ENCODE measurements at regions not wholly inside any gene's neighbourhood (a gene's known extent, or its start where the extent isn't known, plus 50 kb on each side); places are given as distances from the start of the nearest gene placed in this dataset.

DNA sequence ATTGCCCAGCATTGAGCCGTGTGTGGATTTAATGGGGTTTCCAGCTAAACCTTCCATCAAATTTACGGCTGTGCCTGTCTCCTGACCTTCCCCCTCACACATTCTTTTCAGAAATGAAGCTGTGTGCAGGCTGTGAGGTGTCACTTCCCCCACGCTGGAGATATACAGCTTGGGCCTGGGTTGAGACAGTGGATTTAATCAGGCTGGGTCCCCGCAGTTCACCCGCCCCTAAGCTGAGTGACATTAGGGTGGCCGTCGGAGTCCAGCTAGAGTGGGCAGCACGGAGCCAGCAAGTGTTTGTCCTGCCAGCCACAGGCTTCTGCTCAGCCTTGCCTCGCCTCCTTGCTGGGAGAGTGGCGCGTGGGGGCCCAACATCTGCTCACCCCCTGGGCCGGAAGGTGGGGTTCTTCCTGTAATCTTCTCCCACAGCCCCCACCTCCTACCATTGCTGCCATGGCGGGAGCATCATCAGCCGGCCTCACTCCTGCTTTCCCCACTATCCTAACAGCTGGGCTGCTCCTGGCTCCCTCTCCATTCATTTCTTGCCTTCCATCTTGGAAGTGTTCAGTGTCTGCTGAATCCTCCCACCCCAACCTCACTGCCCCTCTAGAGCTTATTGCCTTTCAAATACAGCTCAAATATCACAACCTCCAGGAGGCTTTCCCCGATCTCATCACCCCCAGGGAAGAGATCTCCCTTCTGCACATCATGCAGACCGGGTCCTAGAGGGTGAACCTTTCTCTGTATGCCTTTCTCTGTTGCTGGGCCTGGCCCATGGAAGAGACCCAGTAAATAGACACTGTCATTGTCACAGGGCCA lies 149.0 kb downstream of the GLI2 start:
- Histone ChIP-seq H3K36me3 (no peaks in the 10 kb centered on the region), H3K4me3 (no peak overlapping the region), H3K9me3 (replicated peaks) (no peaks in the 10 kb centered on the region), H3K4me1 (peaks cover 8% of the 10 kb centered on the region), H3K27ac (replicated peaks) (no peak overlapping the region), H3K27me3 (ENCODE audit: low read depth) (peaks cover 18% of the 10 kb centered on the region)
- peak; percentile 9 for DNase-seq
- intact Hi-C loops (cut with micrococcal nuclease): no loop called here
- TF ChIP-seq, protein P1, sequence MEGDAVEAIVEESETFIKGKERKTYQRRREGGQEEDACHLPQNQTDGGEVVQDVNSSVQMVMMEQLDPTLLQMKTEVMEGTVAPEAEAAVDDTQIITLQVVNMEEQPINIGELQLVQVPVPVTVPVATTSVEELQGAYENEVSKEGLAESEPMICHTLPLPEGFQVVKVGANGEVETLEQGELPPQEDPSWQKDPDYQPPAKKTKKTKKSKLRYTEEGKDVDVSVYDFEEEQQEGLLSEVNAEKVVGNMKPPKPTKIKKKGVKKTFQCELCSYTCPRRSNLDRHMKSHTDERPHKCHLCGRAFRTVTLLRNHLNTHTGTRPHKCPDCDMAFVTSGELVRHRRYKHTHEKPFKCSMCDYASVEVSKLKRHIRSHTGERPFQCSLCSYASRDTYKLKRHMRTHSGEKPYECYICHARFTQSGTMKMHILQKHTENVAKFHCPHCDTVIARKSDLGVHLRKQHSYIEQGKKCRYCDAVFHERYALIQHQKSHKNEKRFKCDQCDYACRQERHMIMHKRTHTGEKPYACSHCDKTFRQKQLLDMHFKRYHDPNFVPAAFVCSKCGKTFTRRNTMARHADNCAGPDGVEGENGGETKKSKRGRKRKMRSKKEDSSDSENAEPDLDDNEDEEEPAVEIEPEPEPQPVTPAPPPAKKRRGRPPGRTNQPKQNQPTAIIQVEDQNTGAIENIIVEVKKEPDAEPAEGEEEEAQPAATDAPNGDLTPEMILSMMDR (IDR thresholded peaks at IDR 0.05; ENCODE audit: borderline replicate concordance): no peak

GRCh38 chr2:120885321-120885720 lies 149.7 kb downstream of the GLI2 start:
- Histone ChIP-seq H3K27ac (replicated peaks) (no peak overlapping the region), H3K36me3 (no peaks in the 10 kb centered on the region), H3K4me1 (peaks cover 8% of the 10 kb centered on the region), H3K27me3 (ENCODE audit: low read depth) (peaks cover 13% of the 10 kb centered on the region), H3K9me3 (replicated peaks) (no peaks in the 10 kb centered on the region), H3K4me3 (no peak overlapping the region)
- peak; percentile 7 for DNase-seq
- TF ChIP-seq, protein P1 (IDR thresholded peaks at IDR 0.05; ENCODE audit: borderline replicate concordance): no peak
- intact Hi-C loops (cut with micrococcal nuclease): no loop called here

DNA sequence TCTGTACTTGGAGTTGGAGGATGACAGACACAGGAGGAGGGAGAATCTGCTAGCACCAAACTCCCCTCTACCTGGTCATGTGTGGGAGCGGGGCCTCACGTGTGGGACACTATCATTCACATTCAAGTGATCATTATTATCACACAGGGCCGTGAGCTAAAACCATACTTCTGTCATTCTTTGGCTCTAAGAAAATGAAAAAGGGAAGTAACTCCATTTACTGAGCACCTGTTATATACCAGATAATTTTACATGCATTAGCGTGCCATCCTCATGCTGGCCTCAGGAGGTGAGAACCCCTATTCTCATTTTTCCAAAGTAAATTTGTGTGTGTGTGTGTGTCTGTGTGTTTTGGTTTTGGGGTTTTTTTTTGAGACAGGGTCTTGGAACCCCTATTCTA lies 150.1 kb downstream of the GLI2 start:
- no peak for DNase-seq
- Histone ChIP-seq H3K27me3 (ENCODE audit: low read depth) (peaks cover 9% of the 10 kb centered on the region), H3K9me3 (replicated peaks) (no peaks in the 10 kb centered on the region), H3K36me3 (no peaks in the 10 kb centered on the region), H3K4me3 (no peak overlapping the region), H3K27ac (replicated peaks) (no peak overlapping the region), H3K4me1 (peaks cover 8% of the 10 kb centered on the region)
- TF ChIP-seq, protein P1 (IDR thresholded peaks at IDR 0.05; ENCODE audit: borderline replicate concordance): no peak
- intact Hi-C loops (cut with micrococcal nuclease): no loop called here

- no peaks in the 10 kb centered on the region for H3K9me3 ChIP-seq (replicated peaks)
- no peak for DNase-seq
- intact Hi-C loops (cut with micrococcal nuclease): no loop called here
- H3K4me3 ChIP-seq: no peak overlapping the region
- H3K27ac ChIP-seq (replicated peaks): no peak overlapping the region
- H3K27me3 ChIP-seq (ENCODE audit: low read depth): peaks cover 8% of the 10 kb centered on the region
- no peaks in the 10 kb centered on the region for H3K36me3 ChIP-seq
- TF ChIP-seq, protein P1 (IDR thresholded peaks at IDR 0.05; ENCODE audit: borderline replicate concordance): no peak
- H3K4me1 ChIP-seq: peaks cover 8% of the 10 kb centered on the region
These were observed 151.1 kb downstream of the GLI2 start for GRCh38 chr2:120886534-120887319.

DNA sequence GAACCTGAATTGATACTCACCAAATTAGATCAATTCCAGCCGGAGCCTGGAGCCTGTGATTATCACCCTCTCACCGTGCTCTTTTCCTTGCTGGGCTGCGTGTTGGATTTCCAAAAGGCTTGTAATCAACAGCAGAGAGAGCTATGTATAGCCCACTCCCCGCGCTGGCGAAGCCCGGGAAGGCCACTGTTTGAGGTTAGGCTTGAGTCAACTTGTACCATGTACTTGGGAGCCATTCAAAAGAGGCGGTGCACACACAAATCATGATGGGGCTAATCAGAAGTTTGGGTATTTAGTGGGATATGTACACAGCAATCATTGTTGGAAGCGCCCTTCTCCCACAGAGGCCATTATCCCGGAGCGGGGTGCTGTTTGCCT lies 151.6 kb downstream of the GLI2 start:
- DNase-seq: no peak
- intact Hi-C loops (cut with micrococcal nuclease): no loop called here
- Histone ChIP-seq H3K9me3 (replicated peaks) (no peaks in the 10 kb centered on the region), H3K36me3 (no peaks in the 10 kb centered on the region), H3K4me3 (no peak overlapping the region), H3K27ac (replicated peaks) (no peak overlapping the region), H3K27me3 (ENCODE audit: low read depth) (peaks cover 3% of the 10 kb centered on the region), H3K4me1 (peaks cover 3% of the 10 kb centered on the region)
- TF ChIP-seq, protein P1 (IDR thresholded peaks at IDR 0.05; ENCODE audit: borderline replicate concordance): no peak

All from left ventricle myocardium inferior (tissue), 1 donor.